GM23248 (cell line): ENCODE measurements at regions not wholly inside any gene's neighbourhood (a gene's known extent, or its start where the extent isn't known, plus 50 kb on each side); places are given as distances from the start of the nearest gene placed in this dataset.

Source experiments
- DNase-seq: peaks from one replicate; pipeline ENCODE4 v3.0.0-alpha.2; 2015
- H2AFZ ChIP-seq: fragments of 200-600 bp; sonication (generic); 2 replicates; pipeline ENCODE4 v1.6.1; 2016; ENCODE audit warnings: antibody characterized with exemption
- H3F3A ChIP-seq: fragments of 200-600 bp; sonication (generic); 2 replicates; pipeline ENCODE4 v1.6.1; 2016; ENCODE audit warnings: mild to moderate bottlenecking, antibody characterized with exemption, mixed run types; ENCODE audit not compliant: insufficient read depth
- H3K27ac ChIP-seq: fragments of 200-600 bp; sonication (generic); 2 replicates; pipeline ENCODE4 v1.5.1; 2016; ENCODE audit warnings: mild to moderate bottlenecking
- H3K27me3 ChIP-seq: fragments of 200-600 bp; sonication (generic); replicated peaks from 2 replicates; pipeline ENCODE4 v1.6.1; 2016; ENCODE audit warnings: mild to moderate bottlenecking; ENCODE audit not compliant: insufficient read depth
- H3K36me3 ChIP-seq: fragments of 200-600 bp; sonication (generic); 2 replicates; pipeline ENCODE4 v1.6.1; 2016; ENCODE audit warnings: low read depth, mild to moderate bottlenecking
- H3K4me1 ChIP-seq: fragments of 200-600 bp; sonication (generic); 2 replicates; pipeline ENCODE4 v1.6.1; 2016; ENCODE audit warnings: mild to moderate bottlenecking; ENCODE audit not compliant: insufficient read depth
- H3K4me2 ChIP-seq: fragments of 200-600 bp; sonication (generic); one replicate; pipeline ENCODE4 v1.6.1; 2016; ENCODE audit warnings: mild to moderate bottlenecking; ENCODE audit not compliant: unreplicated experiment
- H3K4me3 ChIP-seq: fragments of 200-600 bp; sonication (generic); 2 replicates; pipeline ENCODE4 v1.5.1; 2016; ENCODE audit warnings: mild to moderate bottlenecking
- H3K79me2 ChIP-seq: fragments of 200-600 bp; sonication (generic); 2 replicates; pipeline ENCODE4 v1.6.1; 2016; ENCODE audit warnings: mild to moderate bottlenecking; ENCODE audit not compliant: insufficient read depth
- H3K9ac ChIP-seq: fragments of 200-600 bp; sonication (generic); 2 replicates; pipeline ENCODE4 v1.6.1; 2016; ENCODE audit warnings: mild to moderate bottlenecking
- H3K9me2 ChIP-seq: fragments of 200-600 bp; sonication (generic); 2 replicates; pipeline ENCODE4 v1.6.1; 2016; ENCODE audit warnings: mixed run types, mild to moderate bottlenecking, moderate library complexity; ENCODE audit not compliant: insufficient read depth
- H3K9me3 ChIP-seq: fragments of 200-600 bp; sonication (generic); one replicate; pipeline ENCODE4 v1.6.1; 2017; ENCODE audit warnings: low read depth
- H4K20me1 ChIP-seq: fragments of 200-600 bp; sonication (generic); 2 replicates; pipeline ENCODE4 v1.6.0; 2016; ENCODE audit not compliant: insufficient read depth
- EZH2 ChIP-seq: fragments of 200-600 bp; sonication (generic); IDR thresholded peaks from 2 replicates; pipeline ENCODE4 v1.6.1; 2018; ENCODE audit warnings: antibody characterized with exemption, mild to moderate bottlenecking; ENCODE audit not compliant: insufficient read depth, poor library complexity, severe bottlenecking
- EZH2phosphoT487 ChIP-seq: fragments of 200-600 bp; sonication (generic); IDR thresholded peaks from 2 replicates; pipeline ENCODE4 v1.6.1; 2018; ENCODE audit warnings: antibody characterized with exemption, moderate library complexity, mild to moderate bottlenecking, low read depth; ENCODE audit not compliant: insufficient read depth
- WGBS, 2 experiments: methylation state at CpG; one replicate each; pipeline ENCODE4 v1.1.6; 2015 to 2017; ENCODE audit warnings: low lambda C conversion rate in 2 of 2, low coverage in 1 of 2; ENCODE audit errors: missing lambda C conversion rate in 2 of 2; 5-methylcytosine and 5-hydroxymethylcytosine counted together
- in situ Hi-C: fragments of 300-500 bp; cut with MboI; formaldehyde crosslinking; loops from 2 replicates; pipeline ENCODE4 v1.15.0; 2020

DNA sequence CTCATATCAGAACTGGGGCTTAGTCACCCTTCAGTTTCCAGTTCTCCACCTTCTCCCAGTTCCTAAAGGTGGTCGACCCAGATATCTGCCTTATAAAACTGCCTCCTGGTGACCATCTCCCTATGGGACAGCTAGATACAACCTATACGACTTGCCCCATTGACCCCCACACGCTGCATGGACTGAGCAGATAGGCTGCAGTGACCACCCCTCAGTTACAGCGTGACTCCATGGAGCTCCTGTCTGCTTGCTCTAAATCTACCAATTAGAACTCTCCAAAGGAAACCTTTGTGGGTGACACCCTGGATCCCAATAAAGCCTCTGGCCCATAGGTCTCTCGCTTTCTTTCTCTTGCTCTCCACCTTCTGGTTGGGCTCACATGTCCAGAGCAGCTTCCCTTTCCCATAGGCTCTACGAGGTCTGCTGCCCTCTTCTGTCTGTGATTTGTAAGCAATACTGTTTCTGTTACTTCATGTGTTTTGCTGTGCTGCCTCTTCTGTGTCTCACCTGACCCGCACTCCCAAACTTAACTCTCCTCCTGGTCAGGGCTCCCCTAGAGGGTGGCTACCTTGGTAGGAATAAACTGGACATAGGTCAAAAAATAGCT lies 971.3 kb upstream of the FAM98A start:
- no peaks in the 10 kb centered on the region for H3K27me3 ChIP-seq
- no peaks in the 10 kb centered on the region for H4K20me1 ChIP-seq
- H3K27ac ChIP-seq, result no peak overlapping the region
- H3K4me1 ChIP-seq, result no peaks in the 10 kb centered on the region
- 19 to 21% methylated on average over 7 of the region's 7 CpGs for WGBS, 2 experiments
- H3K9ac ChIP-seq, result no peak overlapping the region
- no peaks in the 10 kb centered on the region for H3K9me3 ChIP-seq
- TF ChIP-seq EZH2 (no peak), EZH2phosphoT487 (no peak)
- H3K4me3 ChIP-seq, result no peak overlapping the region
- no peaks in the 10 kb centered on the region for H3K79me2 ChIP-seq
- no peak overlapping the region for H3K4me2 ChIP-seq
- H3K36me3 ChIP-seq, result no peaks in the 10 kb centered on the region
- in situ Hi-C loops, result no loop called here
- H2AFZ ChIP-seq, result no peak overlapping the region
- H3K9me2 ChIP-seq, result no peaks in the 10 kb centered on the region
- DNase-seq, result peak; percentile 3
- H3F3A ChIP-seq, result no peaks in the 10 kb centered on the region

DNA sequence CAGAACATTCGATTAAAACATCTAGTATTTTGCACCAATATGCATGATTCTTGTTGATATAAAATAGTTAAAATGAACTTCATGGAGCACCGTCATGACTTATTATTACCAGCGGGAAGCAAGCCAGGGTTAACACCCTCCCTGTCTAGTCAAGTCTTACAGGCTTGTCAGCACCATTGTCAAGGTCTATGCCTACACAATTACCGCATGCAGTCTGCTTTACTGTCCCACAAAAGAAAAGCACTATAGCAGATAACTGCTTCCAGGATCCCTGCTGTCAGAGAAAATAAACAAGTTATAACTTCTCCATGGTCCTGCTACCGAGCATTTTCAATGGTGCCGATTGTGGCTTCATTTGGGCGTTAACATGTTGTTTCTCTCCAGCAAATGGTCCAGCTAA lies 968.0 kb upstream of the FAM98A start:
- in situ Hi-C loops, result no loop called here
- no peaks in the 10 kb centered on the region for H3F3A ChIP-seq
- 25 to 28% methylated on average over 7 of the region's 7 CpGs for WGBS, 2 experiments
- no peaks in the 10 kb centered on the region for H3K27me3 ChIP-seq
- TF ChIP-seq EZH2phosphoT487 (no peak), EZH2 (no peak)
- H3K36me3 ChIP-seq, result no peaks in the 10 kb centered on the region
- H3K9ac ChIP-seq, result no peak overlapping the region
- H3K4me1 ChIP-seq, result no peaks in the 10 kb centered on the region
- H3K27ac ChIP-seq, result no peak overlapping the region
- no peak for DNase-seq
- no peaks in the 10 kb centered on the region for H3K79me2 ChIP-seq
- H2AFZ ChIP-seq, result no peak overlapping the region
- H3K9me3 ChIP-seq, result no peaks in the 10 kb centered on the region
- no peak overlapping the region for H3K4me3 ChIP-seq
- H4K20me1 ChIP-seq, result no peaks in the 10 kb centered on the region
- H3K4me2 ChIP-seq, result no peak overlapping the region
- H3K9me2 ChIP-seq, result no peaks in the 10 kb centered on the region

DNA sequence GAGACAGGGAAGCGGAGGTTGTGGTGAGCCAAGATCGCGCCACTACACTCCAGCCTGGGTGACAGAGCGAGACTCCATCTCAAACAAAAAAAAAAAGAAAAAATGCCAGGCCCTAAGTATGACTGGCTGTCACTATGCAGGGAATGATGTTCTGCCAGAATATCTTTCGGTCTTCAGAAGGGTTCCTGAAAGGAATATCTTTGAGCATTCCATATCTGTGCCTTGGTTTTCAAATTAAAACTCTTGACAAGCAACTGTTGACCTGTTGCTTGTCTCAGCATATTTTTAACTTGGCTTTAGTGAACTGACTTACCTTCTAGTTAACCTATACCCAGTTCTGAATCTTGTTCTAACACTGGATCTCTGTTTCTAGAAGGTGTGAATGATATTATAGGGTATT lies 953.2 kb upstream of the FAM98A start:
- Histone ChIP-seq H3K4me2 (no peak overlapping the region), H3K79me2 (no peaks in the 10 kb centered on the region), H3K27ac (no peak overlapping the region), H3K4me1 (no peaks in the 10 kb centered on the region), H3F3A (no peaks in the 10 kb centered on the region), H3K9me2 (no peaks in the 10 kb centered on the region), H2AFZ (no peak overlapping the region), H4K20me1 (no peaks in the 10 kb centered on the region), H3K4me3 (no peak overlapping the region), H3K9me3 (no peaks in the 10 kb centered on the region), H3K36me3 (no peaks in the 10 kb centered on the region), H3K27me3 (no peaks in the 10 kb centered on the region), H3K9ac (no peak overlapping the region)
- TF ChIP-seq EZH2 (no peak), EZH2phosphoT487 (no peak)
- in situ Hi-C loops, result no loop called here
- 54 to 62% methylated on average over 5 of the region's 5 CpGs for WGBS, 2 experiments
- DNase-seq, result no peak

- H4K20me1 ChIP-seq, result no peaks in the 10 kb centered on the region
- H2AFZ ChIP-seq, result no peak overlapping the region
- H3K4me2 ChIP-seq, result no peak overlapping the region
- no peaks in the 10 kb centered on the region for H3K9me3 ChIP-seq
- H3K9ac ChIP-seq, result no peak overlapping the region
- in situ Hi-C loops, result no loop called here
- H3K27me3 ChIP-seq, result no peaks in the 10 kb centered on the region
- no peaks in the 10 kb centered on the region for H3K79me2 ChIP-seq
- TF ChIP-seq EZH2 (no peak), EZH2phosphoT487 (no peak)
- no peaks in the 10 kb centered on the region for H3F3A ChIP-seq
- no peaks in the 10 kb centered on the region for H3K9me2 ChIP-seq
- 39 to 60% methylated on average over 3 of the region's 3 CpGs for WGBS, 2 experiments
- H3K36me3 ChIP-seq, result no peaks in the 10 kb centered on the region
- no peak overlapping the region for H3K4me3 ChIP-seq
- no peaks in the 10 kb centered on the region for H3K4me1 ChIP-seq
- no peak overlapping the region for H3K27ac ChIP-seq
- no peak for DNase-seq
Measured at GRCh38 chr2:34549710-34550345, 950.7 kb upstream of the FAM98A start.
